ENCODE measurements at regions not wholly inside any gene's neighbourhood (a gene's known extent, or its start where the extent isn't known, plus 50 kb on each side); places are given as distances from the start of the nearest gene placed in this dataset.

DNA sequence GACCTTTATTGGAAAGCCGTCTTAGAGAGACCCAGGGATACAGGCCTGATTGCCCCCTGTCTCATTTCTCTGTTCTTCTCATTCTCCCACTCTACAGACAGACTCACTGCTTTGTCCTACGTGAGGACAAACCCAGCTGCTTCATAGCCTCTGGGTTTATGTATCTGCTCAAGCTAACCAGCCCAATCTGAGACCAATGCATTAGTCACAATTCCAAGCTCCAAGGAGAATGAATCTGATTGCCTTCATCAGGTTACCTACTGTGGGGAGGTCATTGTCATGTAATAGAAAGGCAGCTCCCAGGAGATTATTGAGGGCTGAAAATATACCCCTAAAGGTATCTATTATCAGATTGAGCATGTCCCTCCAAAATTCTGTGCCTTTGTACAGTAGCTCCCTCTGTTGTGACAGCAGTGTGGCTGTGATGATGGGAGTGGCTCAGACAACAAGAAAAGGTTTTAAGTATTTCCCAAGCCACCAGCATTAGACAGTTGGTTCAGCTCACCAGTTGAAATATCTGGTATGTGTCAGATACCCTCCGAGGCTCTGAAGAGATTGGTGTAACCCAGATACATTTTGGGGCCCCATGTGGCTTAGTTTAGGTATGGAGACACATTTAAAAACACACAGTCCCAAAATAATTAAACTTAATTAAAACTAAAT is 123.1 kb upstream of the EEPD1 start:
- Histone ChIP-seq H3K9me3 (no peaks in the 10 kb centered on the region), H3K27ac (no peak overlapping the region), H3K9ac (ENCODE audit: low read depth in 2 of 2, low read length in 2 of 2) (no peak overlapping the region), H3K4me3 (no peak overlapping the region), H3K36me3 (no peaks in the 10 kb centered on the region), H3K4me1 (no peaks in the 10 kb centered on the region), H3K27me3 (no peaks in the 10 kb centered on the region)
- DNase-seq, result no peak
- TF ChIP-seq, protein P1, sequence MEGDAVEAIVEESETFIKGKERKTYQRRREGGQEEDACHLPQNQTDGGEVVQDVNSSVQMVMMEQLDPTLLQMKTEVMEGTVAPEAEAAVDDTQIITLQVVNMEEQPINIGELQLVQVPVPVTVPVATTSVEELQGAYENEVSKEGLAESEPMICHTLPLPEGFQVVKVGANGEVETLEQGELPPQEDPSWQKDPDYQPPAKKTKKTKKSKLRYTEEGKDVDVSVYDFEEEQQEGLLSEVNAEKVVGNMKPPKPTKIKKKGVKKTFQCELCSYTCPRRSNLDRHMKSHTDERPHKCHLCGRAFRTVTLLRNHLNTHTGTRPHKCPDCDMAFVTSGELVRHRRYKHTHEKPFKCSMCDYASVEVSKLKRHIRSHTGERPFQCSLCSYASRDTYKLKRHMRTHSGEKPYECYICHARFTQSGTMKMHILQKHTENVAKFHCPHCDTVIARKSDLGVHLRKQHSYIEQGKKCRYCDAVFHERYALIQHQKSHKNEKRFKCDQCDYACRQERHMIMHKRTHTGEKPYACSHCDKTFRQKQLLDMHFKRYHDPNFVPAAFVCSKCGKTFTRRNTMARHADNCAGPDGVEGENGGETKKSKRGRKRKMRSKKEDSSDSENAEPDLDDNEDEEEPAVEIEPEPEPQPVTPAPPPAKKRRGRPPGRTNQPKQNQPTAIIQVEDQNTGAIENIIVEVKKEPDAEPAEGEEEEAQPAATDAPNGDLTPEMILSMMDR (IDR thresholded peaks at IDR 0.05), result no peak
- intact Hi-C loops (cut with DNase I), result no loop called here

GRCh38 chr7:36032361-36032818 is 120.7 kb upstream of the EEPD1 start:
- Histone ChIP-seq H3K9me3 (no peaks in the 10 kb centered on the region), H3K36me3 (no peaks in the 10 kb centered on the region), H3K27ac (no peak overlapping the region), H3K27me3 (no peaks in the 10 kb centered on the region), H3K4me3 (no peak overlapping the region), H3K9ac (ENCODE audit: low read depth in 2 of 2, low read length in 2 of 2) (no peak overlapping the region), H3K4me1 (no peaks in the 10 kb centered on the region)
- no peak for DNase-seq
- TF ChIP-seq, protein P1 (IDR thresholded peaks at IDR 0.05), result no peak
- intact Hi-C loops (cut with DNase I), result no loop called here

- H3K9me3 ChIP-seq, result no peaks in the 10 kb centered on the region
- no peaks in the 10 kb centered on the region for H3K4me1 ChIP-seq
- TF ChIP-seq, protein P1 (IDR thresholded peaks at IDR 0.05), result no peak
- DNase-seq, result no peak
- intact Hi-C loops (cut with DNase I), result no loop called here
- H3K4me3 ChIP-seq, result no peak overlapping the region
- no peaks in the 10 kb centered on the region for H3K27me3 ChIP-seq
- no peak overlapping the region for H3K9ac ChIP-seq (ENCODE audit: low read depth in 2 of 2, low read length in 2 of 2)
- H3K36me3 ChIP-seq, result no peaks in the 10 kb centered on the region
- H3K27ac ChIP-seq, result no peak overlapping the region
Observed at GRCh38 chr7:36034020-36034419, 119.0 kb upstream of the EEPD1 start.

- TF ChIP-seq, protein P1 (IDR thresholded peaks at IDR 0.05), result no peak
- H3K9me3 ChIP-seq, result no peaks in the 10 kb centered on the region
- no peak overlapping the region for H3K4me3 ChIP-seq
- H3K9ac ChIP-seq (ENCODE audit: low read depth in 2 of 2, low read length in 2 of 2), result no peak overlapping the region
- DNase-seq, result no peak
- no peak overlapping the region for H3K27ac ChIP-seq
- intact Hi-C loops (cut with DNase I), result no loop called here
- no peaks in the 10 kb centered on the region for H3K4me1 ChIP-seq
- no peaks in the 10 kb centered on the region for H3K27me3 ChIP-seq
- H3K36me3 ChIP-seq, result no peaks in the 10 kb centered on the region
Observed at GRCh38 chr7:36035186-36035585, 117.9 kb upstream of the EEPD1 start.

DNA sequence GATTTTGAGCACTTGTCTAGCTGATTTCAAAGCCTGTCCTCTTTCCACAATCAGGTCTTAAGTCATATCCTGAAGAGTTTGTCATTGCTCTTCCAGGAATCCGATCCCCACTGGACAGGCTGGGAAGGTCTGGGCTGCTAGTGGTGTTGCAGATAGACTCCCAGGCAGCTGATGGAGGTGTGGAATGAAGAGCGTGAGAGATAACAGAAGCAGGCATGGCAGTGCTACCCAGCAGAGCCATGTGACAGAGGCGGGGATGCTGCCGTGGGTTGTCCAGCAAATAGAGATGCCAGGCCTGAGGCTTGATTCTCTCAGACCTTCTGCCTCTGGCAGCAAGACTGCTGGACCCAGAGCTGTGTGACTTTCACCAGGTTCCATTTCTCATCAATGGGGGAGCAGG is 116.5 kb upstream of the EEPD1 start:
- DNase-seq, result no peak
- TF ChIP-seq, protein P1 (IDR thresholded peaks at IDR 0.05), result no peak
- Histone ChIP-seq H3K9me3 (no peaks in the 10 kb centered on the region), H3K4me1 (no peaks in the 10 kb centered on the region), H3K27me3 (no peaks in the 10 kb centered on the region), H3K4me3 (no peak overlapping the region), H3K9ac (ENCODE audit: low read depth in 2 of 2, low read length in 2 of 2) (no peak overlapping the region), H3K27ac (no peak overlapping the region), H3K36me3 (no peaks in the 10 kb centered on the region)
- intact Hi-C loops (cut with DNase I), result no loop called here
